OCI-LY1 (cell line): ENCODE measurements at regions not wholly inside any gene's neighbourhood (a gene's known extent, or its start where the extent isn't known, plus 50 kb on each side); places are given as distances from the start of the nearest gene placed in this dataset.
"Not testable (repeated sequence)": the region's sequence is repeated elsewhere in the genome, so short reads cannot be mapped to it uniquely, and the experiment has no call there.

ENCODE experiments used
- H2AFZ ChIP-seq: fragments of 200-600 bp; sonication (generic), shearing (Covaris generic); 2 replicates; pipeline ENCODE4 v1.6.0; 2014; ENCODE audit warnings: antibody characterized with exemption, mild to moderate bottlenecking, low read length
- H3F3A ChIP-seq: fragments of 200-600 bp; sonication (generic), shearing (Covaris generic); 2 replicates; pipeline ENCODE4 v1.6.0; 2014; ENCODE audit warnings: mild to moderate bottlenecking, antibody characterized with exemption, low read length, moderate library complexity; ENCODE audit not compliant: insufficient read depth
- H3K27ac ChIP-seq: fragments of 200-600 bp; sonication (generic); 2 replicates; pipeline ENCODE4 v1.5.1; 2014; ENCODE audit warnings: low read length, mixed run types, mild to moderate bottlenecking, low read depth; ENCODE audit not compliant: poor library complexity, severe bottlenecking
- H3K27me3 ChIP-seq: fragments of 200-600 bp; sonication (generic); 2 replicates; pipeline ENCODE4 v1.6.0; 2014; ENCODE audit warnings: antibody characterized with exemption, mild to moderate bottlenecking, low read length, moderate library complexity; ENCODE audit not compliant: insufficient read depth
- H3K36me3 ChIP-seq: fragments of 200-600 bp; sonication (generic); 2 replicates; pipeline ENCODE4 v1.6.1; 2014; ENCODE audit warnings: mild to moderate bottlenecking, antibody characterized with exemption, low read length, moderate library complexity, mixed read lengths; ENCODE audit not compliant: insufficient read depth
- H3K4me1 ChIP-seq: fragments of 200-600 bp; sonication (generic); 2 replicates; pipeline ENCODE4 v1.5.1; 2014; ENCODE audit warnings: mild to moderate bottlenecking, low read length, moderate library complexity; ENCODE audit not compliant: insufficient read depth, severe bottlenecking
- H3K4me2 ChIP-seq: fragments of 200-600 bp; sonication (generic), shearing (Covaris generic); 2 replicates; pipeline ENCODE4 v1.6.1; 2014; ENCODE audit warnings: low read length
- H3K4me3 ChIP-seq: fragments of 200-600 bp; sonication (generic); 2 replicates; pipeline ENCODE4 v1.5.1; 2014; ENCODE audit warnings: low read length, low read depth, mild to moderate bottlenecking, mixed read lengths; ENCODE audit not compliant: poor library complexity, severe bottlenecking
- H3K79me2 ChIP-seq: fragments of 200-600 bp; shearing (Covaris generic); 2 replicates; pipeline ENCODE4 v1.6.1; 2016; ENCODE audit warnings: mixed run types, low read length, mixed read lengths; ENCODE audit not compliant: insufficient read depth
- H3K9ac ChIP-seq: fragments of 200-600 bp; sonication (generic), shearing (Covaris generic); 2 replicates; pipeline ENCODE4 v1.6.1; 2014; ENCODE audit warnings: mild to moderate bottlenecking, low read length, mixed read lengths
- H3K9me2 ChIP-seq: fragments of 200-600 bp; sonication (generic), shearing (Covaris generic); 2 replicates; pipeline ENCODE4 v1.6.1; 2014; ENCODE audit warnings: low read depth, mild to moderate bottlenecking, low read length, mixed read lengths
- H3K9me3 ChIP-seq: fragments of 200-600 bp; shearing (Covaris generic); 2 replicates; pipeline ENCODE4 v1.6.1; 2014; ENCODE audit warnings: low read length, mixed read lengths
- H4K20me1 ChIP-seq: fragments of 200-600 bp; sonication (generic), shearing (Covaris generic); 2 replicates; pipeline ENCODE4 v1.6.0; 2016; ENCODE audit warnings: mild to moderate bottlenecking, low read length; ENCODE audit not compliant: insufficient read depth
- EZH2 ChIP-seq: fragments of 200-600 bp; sonication (generic), shearing (Covaris generic); IDR thresholded peaks from 2 replicates; pipeline ENCODE4 v1.8.0; 2017; ENCODE audit warnings: borderline replicate concordance, mixed run types, mild to moderate bottlenecking, antibody characterized with exemption, low read length, moderate library complexity, mixed read lengths
- TF ChIP-seq, protein P1 (sequence below): fragments of 200-600 bp; sonication (generic), shearing (Covaris generic); IDR thresholded peaks from 2 replicates; pipeline ENCODE4 v1.5.1; 2017; ENCODE audit warnings: mild to moderate bottlenecking, antibody characterized with exemption, low read length, moderate library complexity, mixed read lengths

DNA sequence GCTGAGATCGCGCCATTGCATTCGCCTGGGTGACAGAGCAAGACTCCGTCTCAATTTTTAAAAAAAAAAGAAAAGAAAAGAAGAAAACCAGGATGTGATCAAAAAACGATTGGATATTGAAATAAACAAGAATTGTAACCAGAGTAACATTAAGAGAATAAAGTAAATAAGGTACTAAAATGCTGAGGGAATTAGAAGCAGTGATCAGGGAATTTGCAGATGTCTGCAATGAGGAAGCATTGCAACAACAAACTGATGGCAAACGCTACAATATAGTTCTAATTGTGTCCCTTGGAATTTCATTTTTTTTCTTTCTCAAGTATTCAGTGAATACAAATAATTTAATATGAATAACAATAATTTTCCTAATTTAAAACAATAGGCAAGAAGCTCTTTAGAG, 1077.5 kb downstream of the TBL1XR1 start:
- H3K4me2 ChIP-seq, result no peak overlapping the region
- H3K79me2 ChIP-seq, result no peaks in the 10 kb centered on the region
- no peaks in the 10 kb centered on the region for H4K20me1 ChIP-seq
- no peak overlapping the region for H3K27ac ChIP-seq
- H3K9me2 ChIP-seq, result no peaks in the 10 kb centered on the region
- no peak overlapping the region for H3K4me3 ChIP-seq
- H3K36me3 ChIP-seq, result no peaks in the 10 kb centered on the region
- no peak overlapping the region for H3K9ac ChIP-seq
- no peak overlapping the region for H2AFZ ChIP-seq
- H3K9me3 ChIP-seq, result no peaks in the 10 kb centered on the region
- no peaks in the 10 kb centered on the region for H3K4me1 ChIP-seq
- no peaks in the 10 kb centered on the region for H3K27me3 ChIP-seq
- TF ChIP-seq EZH2, result no peak
- TF ChIP-seq, protein P1, sequence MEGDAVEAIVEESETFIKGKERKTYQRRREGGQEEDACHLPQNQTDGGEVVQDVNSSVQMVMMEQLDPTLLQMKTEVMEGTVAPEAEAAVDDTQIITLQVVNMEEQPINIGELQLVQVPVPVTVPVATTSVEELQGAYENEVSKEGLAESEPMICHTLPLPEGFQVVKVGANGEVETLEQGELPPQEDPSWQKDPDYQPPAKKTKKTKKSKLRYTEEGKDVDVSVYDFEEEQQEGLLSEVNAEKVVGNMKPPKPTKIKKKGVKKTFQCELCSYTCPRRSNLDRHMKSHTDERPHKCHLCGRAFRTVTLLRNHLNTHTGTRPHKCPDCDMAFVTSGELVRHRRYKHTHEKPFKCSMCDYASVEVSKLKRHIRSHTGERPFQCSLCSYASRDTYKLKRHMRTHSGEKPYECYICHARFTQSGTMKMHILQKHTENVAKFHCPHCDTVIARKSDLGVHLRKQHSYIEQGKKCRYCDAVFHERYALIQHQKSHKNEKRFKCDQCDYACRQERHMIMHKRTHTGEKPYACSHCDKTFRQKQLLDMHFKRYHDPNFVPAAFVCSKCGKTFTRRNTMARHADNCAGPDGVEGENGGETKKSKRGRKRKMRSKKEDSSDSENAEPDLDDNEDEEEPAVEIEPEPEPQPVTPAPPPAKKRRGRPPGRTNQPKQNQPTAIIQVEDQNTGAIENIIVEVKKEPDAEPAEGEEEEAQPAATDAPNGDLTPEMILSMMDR, result no peak
- H3F3A ChIP-seq, result no peaks in the 10 kb centered on the region

DNA sequence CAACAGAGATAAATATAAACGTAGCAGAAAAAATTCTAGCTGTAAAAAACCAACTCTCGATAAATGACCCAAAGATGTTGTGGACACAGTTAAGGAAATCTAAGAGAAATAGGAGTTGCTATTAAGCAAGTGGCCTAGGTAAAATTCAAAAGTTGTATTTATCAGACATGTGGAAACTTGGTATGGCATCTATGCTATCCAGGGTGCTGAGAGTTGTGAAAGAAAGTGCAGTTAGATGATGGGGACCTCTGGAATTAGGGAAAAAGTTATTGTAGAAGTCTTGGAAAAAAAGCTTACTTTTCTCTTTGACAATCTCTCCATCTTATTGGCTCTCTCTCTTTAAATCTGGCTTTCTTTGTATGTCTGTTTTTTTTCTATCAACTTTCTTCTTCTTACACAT, 1090.9 kb downstream of the TBL1XR1 start:
- Histone ChIP-seq H3K9me3 (no peaks in the 10 kb centered on the region), H3K4me3 (no peak overlapping the region), H3K4me1 (no peaks in the 10 kb centered on the region), H3K9me2 (no peaks in the 10 kb centered on the region), H3K27me3 (no peaks in the 10 kb centered on the region), H3F3A (no peaks in the 10 kb centered on the region), H3K79me2 (no peaks in the 10 kb centered on the region), H4K20me1 (no peaks in the 10 kb centered on the region), H3K4me2 (no peak overlapping the region), H3K36me3 (no peaks in the 10 kb centered on the region), H2AFZ (no peak overlapping the region), H3K9ac (no peak overlapping the region), H3K27ac (no peak overlapping the region)
- TF ChIP-seq, protein P1, result no peak
- TF ChIP-seq EZH2, result no peak

DNA sequence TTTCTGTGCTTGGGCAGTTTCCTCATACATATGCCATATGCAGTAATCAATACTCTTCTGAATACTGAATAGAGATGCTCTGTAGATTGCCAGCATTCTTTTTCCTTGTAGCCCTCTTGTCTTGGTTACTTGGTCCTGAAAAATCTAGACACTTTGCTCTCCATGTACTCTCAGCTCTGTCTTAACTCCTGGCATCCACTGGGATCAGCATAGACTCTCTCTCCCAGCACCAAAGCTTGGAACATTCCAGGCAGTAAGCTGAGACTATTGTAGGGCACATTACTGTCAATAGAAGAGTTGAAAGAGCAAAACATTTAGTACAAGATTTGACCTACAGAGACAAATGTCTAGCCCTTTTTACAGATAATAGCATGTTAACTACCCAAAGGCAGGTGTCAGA, 1100.3 kb downstream of the TBL1XR1 start:
- H3K9me3 ChIP-seq, result no peaks in the 10 kb centered on the region
- no peaks in the 10 kb centered on the region for H3K79me2 ChIP-seq
- no peaks in the 10 kb centered on the region for H4K20me1 ChIP-seq
- no peak overlapping the region for H3K4me3 ChIP-seq
- no peaks in the 10 kb centered on the region for H3K27me3 ChIP-seq
- H3K9me2 ChIP-seq, result no peaks in the 10 kb centered on the region
- TF ChIP-seq, protein P1, result no peak
- no peak for TF ChIP-seq EZH2
- H3K9ac ChIP-seq, result no peak overlapping the region
- H3K4me2 ChIP-seq, result no peak overlapping the region
- H3F3A ChIP-seq, result no peaks in the 10 kb centered on the region
- H3K36me3 ChIP-seq, result no peaks in the 10 kb centered on the region
- no peak overlapping the region for H2AFZ ChIP-seq
- H3K4me1 ChIP-seq, result no peaks in the 10 kb centered on the region
- H3K27ac ChIP-seq, result no peak overlapping the region

DNA sequence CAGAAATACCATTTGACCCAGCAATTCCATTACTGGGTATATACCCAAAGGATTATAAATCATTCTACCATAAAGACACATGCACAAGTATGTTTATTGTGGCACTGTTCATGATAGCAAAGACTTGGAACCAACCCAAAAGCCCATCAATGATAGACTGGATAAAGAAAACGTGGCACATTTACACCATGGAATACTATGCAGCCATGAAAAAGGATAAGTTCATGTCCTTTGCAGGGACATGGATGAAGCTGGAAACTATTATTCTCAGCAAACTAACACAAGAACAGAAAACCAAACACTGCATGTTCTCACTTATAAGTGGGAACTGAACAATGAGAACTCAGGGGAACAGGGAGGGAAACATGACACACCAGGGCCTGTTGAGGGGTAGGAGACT, 1103.4 kb downstream of the TBL1XR1 start:
- not testable (repeated sequence) for H3K79me2 ChIP-seq, H3K9me3 ChIP-seq, H3K9me2 ChIP-seq, H3F3A ChIP-seq, H4K20me1 ChIP-seq, H3K4me2 ChIP-seq, H3K36me3 ChIP-seq, H3K4me3 ChIP-seq, H2AFZ ChIP-seq, H3K9ac ChIP-seq, H3K27ac ChIP-seq, H3K27me3 ChIP-seq, H3K4me1 ChIP-seq
